ENCODE measurements at regions not wholly inside any gene's neighbourhood (a gene's known extent, or its start where the extent isn't known, plus 50 kb on each side); places are given as distances from the start of the nearest gene placed in this dataset.

DNA sequence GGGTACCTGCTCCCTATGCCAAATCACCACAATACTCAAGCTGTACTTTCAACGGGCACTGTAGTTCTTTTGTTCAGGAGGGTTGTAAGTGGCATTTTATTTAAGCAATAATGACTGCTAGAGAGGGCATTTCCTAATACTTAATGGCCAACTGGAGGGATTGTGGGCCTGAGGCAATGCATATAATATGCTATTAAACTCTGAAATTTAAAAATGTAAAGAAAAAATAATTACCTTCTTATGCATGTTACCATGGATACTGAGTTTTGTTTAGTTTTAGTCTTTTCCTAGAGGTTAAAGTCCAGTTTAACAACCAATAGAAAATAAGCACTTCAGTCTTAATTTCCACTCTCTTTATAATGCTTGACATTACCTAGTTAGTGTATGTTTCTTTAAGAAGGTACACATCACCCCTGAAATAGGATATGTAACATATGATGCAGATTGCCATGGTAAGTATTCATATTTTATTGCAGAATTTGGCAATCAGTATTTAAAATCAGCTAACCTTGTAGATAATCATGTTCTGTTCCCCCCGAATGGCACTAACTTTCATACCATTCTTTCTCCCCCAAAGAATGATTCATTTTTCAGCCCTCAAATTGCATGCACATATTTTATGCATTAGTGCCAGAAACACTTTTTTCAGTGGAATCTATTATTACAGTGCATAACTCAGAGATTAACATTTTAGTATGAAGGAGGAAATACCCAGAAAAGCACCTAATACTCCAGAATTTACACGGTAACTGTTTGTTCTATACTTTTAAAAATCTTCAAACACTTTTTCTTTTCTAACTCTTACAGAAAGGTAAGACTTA is 90.3 kb upstream of the ZNF438 start:
- Histone ChIP-seq H3K4me2 (ENCODE audit: low read length) (peak overlapping the region; percentile 49), H2AFZ (ENCODE audit: low read depth, low read length) (peak overlapping the region; percentile 40), H3K27ac (ENCODE audit: low read depth, low read length) (peak overlapping the region; percentile 48), H3K9me3 (ENCODE audit: insufficient read depth, low read depth, low read length) (no peaks in the 10 kb centered on the region), H3K79me2 (ENCODE audit: insufficient read depth, low read length) (no peaks in the 10 kb centered on the region), H3K27me3 (ENCODE audit: insufficient read depth, low read length) (no peaks in the 10 kb centered on the region), H3K36me3 (ENCODE audit: insufficient read depth, low read length) (no peaks in the 10 kb centered on the region), H4K20me1 (ENCODE audit: insufficient read depth, low read length) (no peaks in the 10 kb centered on the region), H3K9ac (ENCODE audit: low read length) (no peak overlapping the region), H3K4me3 (ENCODE audit: insufficient read depth, low read depth, low read length) (no peak overlapping the region), H3K4me1 (ENCODE audit: insufficient read depth, low read length) (peaks cover 30% of the 10 kb centered on the region)
- TF ChIP-seq CTCF (IDR thresholded peaks at IDR 0.05; ENCODE audit: insufficient read depth, low read depth, low read length), result no peak
- TF ChIP-seq EZH2 (IDR thresholded peaks at IDR 0.05; ENCODE audit: insufficient read depth, low read length), result no peak
- Mint-ChIP-seq H3K27me3 (ENCODE audit: low read depth, unreplicated experiment) (peaks cover 21% of the 10 kb centered on the region), H3K27ac (ENCODE audit: unreplicated experiment) (no peak overlapping the region), H3K4me1 (ENCODE audit: low read depth, unreplicated experiment) (peaks cover 1% of the 10 kb centered on the region), H3K36me3 (ENCODE audit: low read depth, unreplicated experiment) (no peaks in the 10 kb centered on the region), H3K9me3 (ENCODE audit: unreplicated experiment) (no peaks in the 10 kb centered on the region), H3K4me3 (ENCODE audit: unreplicated experiment) (no peak overlapping the region)
- DNase-seq (ENCODE audit: low read depth) (peak; percentile 67), FAIRE-seq (no peak)

- Mint-ChIP-seq H3K4me1 (ENCODE audit: low read depth, unreplicated experiment) (peaks cover 4% of the 10 kb centered on the region), H3K4me3 (ENCODE audit: unreplicated experiment) (no peak overlapping the region), H3K27me3 (ENCODE audit: low read depth, unreplicated experiment) (peaks cover 20% of the 10 kb centered on the region), H3K9me3 (ENCODE audit: unreplicated experiment) (no peaks in the 10 kb centered on the region), H3K36me3 (ENCODE audit: low read depth, unreplicated experiment) (peaks cover 3% of the 10 kb centered on the region), H3K27ac (ENCODE audit: unreplicated experiment) (no peak overlapping the region)
- H3K36me3 ChIP-seq (ENCODE audit: insufficient read depth, low read length), result no peaks in the 10 kb centered on the region
- no peak overlapping the region for H3K4me2 ChIP-seq (ENCODE audit: low read length)
- no peak overlapping the region for H2AFZ ChIP-seq (ENCODE audit: low read depth, low read length)
- no peak for FAIRE-seq
- no peaks in the 10 kb centered on the region for H3K79me2 ChIP-seq (ENCODE audit: insufficient read depth, low read length)
- TF ChIP-seq CTCF (IDR thresholded peaks at IDR 0.05; ENCODE audit: insufficient read depth, low read depth, low read length) (no peak), EZH2 (IDR thresholded peaks at IDR 0.05; ENCODE audit: insufficient read depth, low read length) (no peak)
- H3K27ac ChIP-seq (ENCODE audit: low read depth, low read length), result no peak overlapping the region
- no peaks in the 10 kb centered on the region for H3K27me3 ChIP-seq (ENCODE audit: insufficient read depth, low read length)
- peaks cover 22% of the 10 kb centered on the region for H3K4me1 ChIP-seq (ENCODE audit: insufficient read depth, low read length)
- no peak overlapping the region for H3K4me3 ChIP-seq (ENCODE audit: insufficient read depth, low read depth, low read length)
- no peak overlapping the region for H3K9ac ChIP-seq (ENCODE audit: low read length)
- DNase-seq (ENCODE audit: low read depth), result no peak
- no peaks in the 10 kb centered on the region for H3K9me3 ChIP-seq (ENCODE audit: insufficient read depth, low read depth, low read length)
- H4K20me1 ChIP-seq (ENCODE audit: insufficient read depth, low read length), result no peaks in the 10 kb centered on the region
These were observed 92.3 kb upstream of the ZNF438 start for GRCh38 chr10:31123946-31124345.

DNA sequence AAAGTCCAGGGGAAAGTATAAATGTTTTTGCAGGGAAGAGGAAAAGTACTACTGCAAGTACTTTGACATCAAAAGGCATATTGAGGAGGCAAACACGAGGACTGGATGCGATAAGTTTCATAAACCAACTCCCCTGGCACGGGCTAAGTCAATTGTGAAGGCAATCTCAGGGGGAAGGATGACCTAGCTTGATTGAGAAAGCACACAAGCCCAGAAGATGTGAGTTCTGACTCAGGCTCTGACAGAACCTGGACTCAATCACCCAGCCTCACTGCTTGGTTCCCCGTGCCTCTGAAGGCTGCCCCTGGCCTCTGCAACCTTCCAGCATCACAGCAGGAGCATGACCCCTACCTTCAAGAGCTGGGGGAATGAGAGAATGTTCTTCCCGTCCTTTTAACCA is 93.2 kb upstream of the ZNF438 start:
- Histone ChIP-seq H3K36me3 (ENCODE audit: insufficient read depth, low read length) (no peaks in the 10 kb centered on the region), H3K4me2 (ENCODE audit: low read length) (no peak overlapping the region), H2AFZ (ENCODE audit: low read depth, low read length) (no peak overlapping the region), H3K9me3 (ENCODE audit: insufficient read depth, low read depth, low read length) (no peaks in the 10 kb centered on the region), H3K9ac (ENCODE audit: low read length) (no peak overlapping the region), H3K4me3 (ENCODE audit: insufficient read depth, low read depth, low read length) (no peak overlapping the region), H3K79me2 (ENCODE audit: insufficient read depth, low read length) (no peaks in the 10 kb centered on the region), H3K4me1 (ENCODE audit: insufficient read depth, low read length) (peaks cover 20% of the 10 kb centered on the region), H3K27ac (ENCODE audit: low read depth, low read length) (no peak overlapping the region), H4K20me1 (ENCODE audit: insufficient read depth, low read length) (no peaks in the 10 kb centered on the region), H3K27me3 (ENCODE audit: insufficient read depth, low read length) (no peaks in the 10 kb centered on the region)
- DNase-seq (ENCODE audit: low read depth) (no peak), FAIRE-seq (no peak)
- H3K27me3 Mint-ChIP-seq (ENCODE audit: low read depth, unreplicated experiment), result peaks cover 20% of the 10 kb centered on the region
- no peak overlapping the region for H3K27ac Mint-ChIP-seq (ENCODE audit: unreplicated experiment)
- H3K36me3 Mint-ChIP-seq (ENCODE audit: low read depth, unreplicated experiment), result peaks cover 3% of the 10 kb centered on the region
- peaks cover 9% of the 10 kb centered on the region for H3K4me1 Mint-ChIP-seq (ENCODE audit: low read depth, unreplicated experiment)
- no peak overlapping the region for H3K4me3 Mint-ChIP-seq (ENCODE audit: unreplicated experiment)
- no peak for TF ChIP-seq CTCF (IDR thresholded peaks at IDR 0.05; ENCODE audit: insufficient read depth, low read depth, low read length)
- no peak for TF ChIP-seq EZH2 (IDR thresholded peaks at IDR 0.05; ENCODE audit: insufficient read depth, low read length)
- no peaks in the 10 kb centered on the region for H3K9me3 Mint-ChIP-seq (ENCODE audit: unreplicated experiment)

Data from astrocyte (in vitro differentiated cells and primary cell).